Colonic mucosa (tissue), 4 donors: ENCODE measurements at regions not wholly inside any gene's neighbourhood (a gene's known extent, or its start where the extent isn't known, plus 50 kb on each side); places are given as distances from the start of the nearest gene placed in this dataset.

Experiments
- DNase-seq: peaks from one replicate; pipeline ENCODE4 v3.0.0-alpha.2; 2020
- H3K27ac ChIP-seq: fragments of 200-600 bp; one replicate; pipeline ENCODE4 v1.8.0; 2021
- H3K27me3 ChIP-seq: fragments of 200-600 bp; one replicate; pipeline ENCODE4 v1.8.0; 2021
- H3K36me3 ChIP-seq: fragments of 200-600 bp; one replicate; pipeline ENCODE4 v1.8.0; 2021
- H3K4me1 ChIP-seq: fragments of 200-600 bp; one replicate; pipeline ENCODE4 v1.8.0; 2021; ENCODE audit warnings: mild to moderate bottlenecking
- H3K4me3 ChIP-seq: fragments of 200-600 bp; one replicate; pipeline ENCODE4 v1.8.0; 2021
- H3K9ac ChIP-seq, 2 donors: one replicate each; pipeline ENCODE4 v1.7.0; 2013; ENCODE audit warnings: control low read depth in 2 of 2, low read depth in 2 of 2, low read length in 2 of 2
- H3K9me3 ChIP-seq: fragments of 200-600 bp; one replicate; pipeline ENCODE4 v1.8.0; 2021
- CTCF ChIP-seq: fragments of 200-600 bp; IDR thresholded peaks from one replicate; pipeline ENCODE4 v1.8.0; 2022; ENCODE audit warnings: antibody characterized with exemption, mild to moderate bottlenecking
- intact Hi-C: fragments of 100-400 bp; cut with DNase I; formaldehyde crosslinking; loops from one replicate; pipeline ENCODE4 v1.14.1; 2022
- donor health status: healthy.
- donor health status: DM: no; HTN: no; CAD: no.
- donor health status: DM: no; HTN: no; CAD: no.

GRCh38 chr6:98033617-98034016, 750.6 kb upstream of the MMS22L start:
- H3K36me3 ChIP-seq = no peaks in the 10 kb centered on the region
- H3K27ac ChIP-seq = no peak overlapping the region
- TF ChIP-seq CTCF = no peak
- intact Hi-C loops = no loop called here
- no peaks in the 10 kb centered on the region for H3K4me1 ChIP-seq
- no peak overlapping the region for H3K9ac ChIP-seq
- DNase-seq = no peak
- no peaks in the 10 kb centered on the region for H3K27me3 ChIP-seq
- no peaks in the 10 kb centered on the region for H3K9me3 ChIP-seq
- no peak overlapping the region for H3K4me3 ChIP-seq

GRCh38 chr6:98036344-98036923, 753.4 kb upstream of the MMS22L start:
- Histone ChIP-seq H3K9ac (no peak overlapping the region), H3K27me3 (no peaks in the 10 kb centered on the region), H3K4me1 (no peaks in the 10 kb centered on the region), H3K9me3 (no peaks in the 10 kb centered on the region), H3K36me3 (no peaks in the 10 kb centered on the region), H3K4me3 (no peak overlapping the region), H3K27ac (no peak overlapping the region)
- intact Hi-C loops = no loop called here
- no peak for DNase-seq
- TF ChIP-seq CTCF = no peak

GRCh38 chr6:98037571-98037970, 754.6 kb upstream of the MMS22L start:
- intact Hi-C loops = no loop called here
- H3K36me3 ChIP-seq = no peaks in the 10 kb centered on the region
- H3K27me3 ChIP-seq = no peaks in the 10 kb centered on the region
- H3K4me1 ChIP-seq = no peaks in the 10 kb centered on the region
- no peaks in the 10 kb centered on the region for H3K9me3 ChIP-seq
- DNase-seq = no peak
- no peak overlapping the region for H3K27ac ChIP-seq
- no peak for TF ChIP-seq CTCF
- H3K9ac ChIP-seq = no peak overlapping the region
- no peak overlapping the region for H3K4me3 ChIP-seq

- Histone ChIP-seq H3K27ac (no peak overlapping the region), H3K4me3 (no peak overlapping the region), H3K27me3 (no peaks in the 10 kb centered on the region), H3K9me3 (no peaks in the 10 kb centered on the region), H3K4me1 (no peaks in the 10 kb centered on the region), H3K9ac (no peak overlapping the region), H3K36me3 (no peaks in the 10 kb centered on the region)
- DNase-seq = no peak
- TF ChIP-seq CTCF = no peak
- intact Hi-C loops = no loop called here
Measured at GRCh38 chr6:98039443-98039842, 756.4 kb upstream of the MMS22L start.

- Histone ChIP-seq H3K27ac (no peak overlapping the region), H3K9me3 (no peaks in the 10 kb centered on the region), H3K36me3 (no peaks in the 10 kb centered on the region), H3K27me3 (no peaks in the 10 kb centered on the region), H3K4me3 (no peak overlapping the region), H3K9ac (no peak overlapping the region), H3K4me1 (no peaks in the 10 kb centered on the region)
- no peak for TF ChIP-seq CTCF
- intact Hi-C loops = no loop called here
- no peak for DNase-seq
Measured at GRCh38 chr6:98039904-98040607, 757.0 kb upstream of the MMS22L start.
